ENCODE measurements at regions not wholly inside any gene's neighbourhood (a gene's known extent, or its start where the extent isn't known, plus 50 kb on each side); places are given as distances from the start of the nearest gene placed in this dataset.
A peak's percentile ranks its signal among the peaks of the same experiment; 100 is the strongest.

DNA sequence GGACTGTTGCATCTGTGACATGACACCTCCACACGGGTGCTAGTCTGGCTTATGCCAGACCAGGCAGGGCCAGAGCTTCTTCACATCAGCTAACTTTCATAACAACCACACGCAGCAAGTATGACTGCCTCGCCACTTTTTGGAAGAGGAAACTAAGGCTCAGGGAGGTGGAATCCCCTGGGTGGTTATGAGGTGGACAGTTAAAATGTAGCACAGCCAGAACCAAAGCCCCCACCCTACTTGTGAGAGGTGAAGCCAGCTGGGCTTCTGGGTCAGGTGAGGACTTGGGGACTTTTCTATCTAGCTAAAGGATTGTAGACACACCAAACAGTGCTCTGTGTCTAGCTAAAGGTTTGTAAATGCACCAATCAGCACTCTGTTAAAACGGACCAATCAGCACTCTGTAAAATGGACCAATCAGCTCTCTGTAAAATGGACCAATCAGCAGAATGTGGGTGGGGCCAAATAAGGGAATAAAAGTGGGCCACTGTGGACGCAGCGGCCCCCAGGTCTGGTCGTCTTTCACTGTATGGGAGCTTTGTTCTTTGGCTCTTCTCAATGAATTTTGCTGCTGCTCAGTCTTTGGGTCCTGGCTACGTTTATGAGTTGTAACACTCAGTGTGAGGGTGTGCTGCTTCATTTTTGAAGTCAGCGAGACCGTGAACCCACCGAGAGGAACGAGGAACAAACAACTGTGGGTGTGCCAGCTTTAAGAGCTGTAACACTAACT is 171.0 kb downstream of the PTPN20 start:
- Histone ChIP-seq H3K9me3 (no peaks in the 10 kb centered on the region), H3K4me1 (peaks cover 0 to 6% (median 0%) of the 10 kb centered on the region in 9 donors), H3K36me3 (no peaks in the 10 kb centered on the region), H3K4me3 (no peak overlapping the region), H3K27ac (no peak overlapping the region), H3K27me3 (peaks cover 0 to 15% (median 0%) of the 10 kb centered on the region in 7 donors)
- 89 to 92% methylated on average over 12 of the region's 12 CpGs for WGBS, 2 donors
- DNase-seq, result no peak
- no peak for ATAC-seq
- TF ChIP-seq, protein P1, sequence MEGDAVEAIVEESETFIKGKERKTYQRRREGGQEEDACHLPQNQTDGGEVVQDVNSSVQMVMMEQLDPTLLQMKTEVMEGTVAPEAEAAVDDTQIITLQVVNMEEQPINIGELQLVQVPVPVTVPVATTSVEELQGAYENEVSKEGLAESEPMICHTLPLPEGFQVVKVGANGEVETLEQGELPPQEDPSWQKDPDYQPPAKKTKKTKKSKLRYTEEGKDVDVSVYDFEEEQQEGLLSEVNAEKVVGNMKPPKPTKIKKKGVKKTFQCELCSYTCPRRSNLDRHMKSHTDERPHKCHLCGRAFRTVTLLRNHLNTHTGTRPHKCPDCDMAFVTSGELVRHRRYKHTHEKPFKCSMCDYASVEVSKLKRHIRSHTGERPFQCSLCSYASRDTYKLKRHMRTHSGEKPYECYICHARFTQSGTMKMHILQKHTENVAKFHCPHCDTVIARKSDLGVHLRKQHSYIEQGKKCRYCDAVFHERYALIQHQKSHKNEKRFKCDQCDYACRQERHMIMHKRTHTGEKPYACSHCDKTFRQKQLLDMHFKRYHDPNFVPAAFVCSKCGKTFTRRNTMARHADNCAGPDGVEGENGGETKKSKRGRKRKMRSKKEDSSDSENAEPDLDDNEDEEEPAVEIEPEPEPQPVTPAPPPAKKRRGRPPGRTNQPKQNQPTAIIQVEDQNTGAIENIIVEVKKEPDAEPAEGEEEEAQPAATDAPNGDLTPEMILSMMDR (IDR thresholded peaks at IDR 0.05), result no peak
- intact Hi-C loops (cut with DNase I), result no loop called here

DNA sequence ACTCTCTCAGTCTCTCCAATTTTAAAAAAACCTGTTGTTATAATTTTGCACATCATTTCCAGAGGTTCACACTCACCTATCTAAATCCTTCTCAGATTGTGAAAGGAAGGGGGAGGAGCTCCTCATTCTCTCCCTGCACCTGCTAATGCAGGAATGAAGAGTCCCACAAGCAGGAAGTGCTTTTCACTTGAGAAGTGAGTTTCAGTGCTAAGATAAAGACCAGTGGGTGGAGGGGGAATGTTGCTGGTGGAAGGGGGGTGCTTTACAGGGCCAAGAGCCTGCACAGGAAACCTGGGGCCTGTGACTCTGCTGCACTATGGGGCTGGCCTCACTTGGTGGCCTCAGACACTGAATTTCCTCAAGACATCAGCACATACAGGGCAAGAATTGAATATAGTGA is 176.4 kb downstream of the PTPN20 start:
- no peak overlapping the region for H3K27ac ChIP-seq
- no peaks in the 10 kb centered on the region for H3K27me3 ChIP-seq
- intact Hi-C loops (cut with DNase I), result no loop called here
- H3K4me3 ChIP-seq, result no peak overlapping the region
- DNase-seq (no peak), ATAC-seq (no peak)
- TF ChIP-seq, protein P1 (IDR thresholded peaks at IDR 0.05), result no peak
- H3K9me3 ChIP-seq, result no peaks in the 10 kb centered on the region
- no peaks in the 10 kb centered on the region for H3K36me3 ChIP-seq
- H3K4me1 ChIP-seq, result no peaks in the 10 kb centered on the region

DNA sequence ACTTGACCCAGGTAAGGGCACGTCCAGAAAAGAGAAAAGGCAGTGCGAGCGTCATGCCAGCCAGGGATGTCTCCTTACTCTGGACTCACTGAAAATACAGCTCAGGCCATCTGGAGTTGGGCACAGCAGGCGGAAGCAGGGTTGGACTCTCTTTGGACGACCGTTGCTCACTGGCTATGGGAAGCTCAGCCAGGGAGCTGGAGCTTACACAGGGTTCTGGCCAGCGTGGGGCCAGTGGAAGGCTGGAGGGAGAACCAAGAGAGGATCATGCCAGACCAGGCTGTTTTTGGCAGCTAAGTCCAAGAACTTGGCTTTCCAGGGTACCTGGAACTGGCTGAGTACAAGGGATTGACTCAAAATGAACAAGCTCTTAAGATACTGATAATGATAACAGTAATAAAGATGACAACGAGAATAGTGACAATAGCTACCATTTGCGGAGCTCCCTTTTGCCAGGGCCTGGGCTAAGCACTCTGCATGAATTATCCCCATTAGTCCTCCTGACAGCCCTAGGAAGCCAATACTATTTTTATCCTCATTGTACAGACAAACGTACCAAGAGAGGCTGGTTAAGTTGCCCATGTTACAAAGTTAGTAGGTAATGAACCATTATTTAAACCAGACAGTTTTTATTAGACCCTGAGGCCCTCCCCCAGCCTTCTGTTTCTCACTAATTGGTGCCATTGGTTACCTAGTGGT is 177.6 kb downstream of the PTPN20 start:
- intact Hi-C loops (cut with DNase I), result no loop called here
- DNase-seq (no peak), ATAC-seq (peak in 2 of 8 donors; percentile 44 to 63)
- no peaks in the 10 kb centered on the region for H3K4me1 ChIP-seq
- no peak overlapping the region for H3K27ac ChIP-seq
- H3K36me3 ChIP-seq, result no peaks in the 10 kb centered on the region
- H3K4me3 ChIP-seq, result no peak overlapping the region
- TF ChIP-seq, protein P1 (IDR thresholded peaks at IDR 0.05), result no peak
- no peaks in the 10 kb centered on the region for H3K27me3 ChIP-seq
- no peaks in the 10 kb centered on the region for H3K9me3 ChIP-seq
- WGBS, 2 donors, result 76 to 78% methylated on average over 10 of the region's 10 CpGs

DNA sequence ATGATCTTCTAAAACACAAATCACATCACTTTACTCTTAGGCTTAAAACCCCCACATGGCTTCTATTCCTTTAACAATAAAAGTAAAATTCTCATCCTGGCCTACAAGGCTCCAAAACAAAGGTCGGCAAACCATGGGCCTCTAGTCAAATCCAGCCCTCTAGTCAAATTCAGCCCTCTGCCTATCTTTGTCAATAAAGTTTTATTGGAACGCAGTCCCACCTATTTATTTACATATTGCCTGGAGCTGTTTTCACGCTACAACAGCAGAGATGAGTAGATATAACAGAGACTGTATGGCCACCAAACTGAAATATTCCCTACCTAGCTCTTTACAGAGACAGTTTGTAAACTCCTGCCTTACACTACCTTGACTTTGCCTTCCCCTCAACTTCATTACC is 178.8 kb downstream of the PTPN20 start:
- Histone ChIP-seq H3K4me1 (no peaks in the 10 kb centered on the region), H3K27me3 (no peaks in the 10 kb centered on the region), H3K4me3 (no peak overlapping the region), H3K9me3 (no peaks in the 10 kb centered on the region), H3K27ac (no peak overlapping the region), H3K36me3 (no peaks in the 10 kb centered on the region)
- WGBS, 2 donors, result 93 to 97% methylated on average over 3 of the region's 3 CpGs
- intact Hi-C loops (cut with DNase I), result no loop called here
- ATAC-seq, result no peak
- no peak for DNase-seq
- TF ChIP-seq, protein P1 (IDR thresholded peaks at IDR 0.05), result no peak
